Endothelial cell of umbilical vein (primary cell): ENCODE measurements at regions not wholly inside any gene's neighbourhood (a gene's known extent, or its start where the extent isn't known, plus 50 kb on each side); places are given as distances from the start of the nearest gene placed in this dataset.
"Not testable (repeated sequence)": the region's sequence is repeated elsewhere in the genome, so short reads cannot be mapped to it uniquely, and the experiment has no call there.

ENCODE experiments used
- FOS ChIP-seq: IDR thresholded peaks from 2 replicates; pipeline ENCODE4 v1.6.1; 2011; ENCODE audit warnings: mild to moderate bottlenecking, low read length, moderate library complexity, borderline replicate concordance; ENCODE audit not compliant: insufficient read depth
- POLR2A ChIP-seq: IDR thresholded peaks from 2 replicates; pipeline ENCODE4 v1.6.1; 2012; ENCODE audit warnings: low read depth, mild to moderate bottlenecking, control low read depth, low read length
- POLR2AphosphoS5 ChIP-seq: IDR thresholded peaks from 2 replicates; pipeline ENCODE4 v1.6.1; 2012; ENCODE audit warnings: low read depth, mild to moderate bottlenecking, control low read depth, low read length, moderate library complexity; ENCODE audit not compliant: insufficient read depth
- TF ChIP-seq, protein P1 (sequence below), 2 donors: IDR thresholded peaks; 1 replicate in 1 of 2; 2 replicates in 1 of 2; pipeline ENCODE4 v1.5.1; 2011; ENCODE audit warnings: low read length in 2 of 2, mild to moderate bottlenecking in 2 of 2, moderate library complexity in 2 of 2, control low read depth in 1 of 2, inconsistent platforms in 1 of 2, low read depth in 1 of 2; ENCODE audit not compliant: insufficient read depth in 1 of 2; ENCODE audit errors: extremely low read depth in 1 of 2

DNA sequence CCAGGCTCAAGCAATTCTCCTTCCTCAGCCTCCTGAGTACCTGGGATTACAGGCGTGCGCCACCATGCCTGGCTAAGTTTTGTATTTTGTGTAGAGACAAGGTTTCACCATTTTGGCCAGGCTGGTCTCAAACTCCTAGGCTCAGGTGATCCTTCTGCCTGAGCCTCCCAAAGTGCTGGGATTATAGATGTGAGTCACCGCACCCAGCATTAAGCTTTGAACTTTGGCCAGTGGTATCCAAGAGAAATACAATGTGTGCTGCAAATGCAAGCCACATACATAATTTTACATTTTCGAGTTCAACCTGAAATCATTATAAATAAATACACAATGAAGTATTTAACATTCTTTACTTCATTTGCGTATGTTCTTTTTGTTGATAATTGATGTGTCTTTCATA lies 82.9 kb upstream of the VKORC1L1 start:
- TF ChIP-seq POLR2AphosphoS5, POLR2A, FOS: not testable (repeated sequence)
- TF ChIP-seq, protein P1, sequence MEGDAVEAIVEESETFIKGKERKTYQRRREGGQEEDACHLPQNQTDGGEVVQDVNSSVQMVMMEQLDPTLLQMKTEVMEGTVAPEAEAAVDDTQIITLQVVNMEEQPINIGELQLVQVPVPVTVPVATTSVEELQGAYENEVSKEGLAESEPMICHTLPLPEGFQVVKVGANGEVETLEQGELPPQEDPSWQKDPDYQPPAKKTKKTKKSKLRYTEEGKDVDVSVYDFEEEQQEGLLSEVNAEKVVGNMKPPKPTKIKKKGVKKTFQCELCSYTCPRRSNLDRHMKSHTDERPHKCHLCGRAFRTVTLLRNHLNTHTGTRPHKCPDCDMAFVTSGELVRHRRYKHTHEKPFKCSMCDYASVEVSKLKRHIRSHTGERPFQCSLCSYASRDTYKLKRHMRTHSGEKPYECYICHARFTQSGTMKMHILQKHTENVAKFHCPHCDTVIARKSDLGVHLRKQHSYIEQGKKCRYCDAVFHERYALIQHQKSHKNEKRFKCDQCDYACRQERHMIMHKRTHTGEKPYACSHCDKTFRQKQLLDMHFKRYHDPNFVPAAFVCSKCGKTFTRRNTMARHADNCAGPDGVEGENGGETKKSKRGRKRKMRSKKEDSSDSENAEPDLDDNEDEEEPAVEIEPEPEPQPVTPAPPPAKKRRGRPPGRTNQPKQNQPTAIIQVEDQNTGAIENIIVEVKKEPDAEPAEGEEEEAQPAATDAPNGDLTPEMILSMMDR (IDR thresholded peaks at IDR 0.05; ENCODE audit: extremely low read depth in 1 of 2, insufficient read depth in 1 of 2, low read depth in 1 of 2, low read length in 2 of 2) = not testable (repeated sequence)
